B cell (primary cell): ENCODE measurements at regions not wholly inside any gene's neighbourhood (a gene's known extent, or its start where the extent isn't known, plus 50 kb on each side); places are given as distances from the start of the nearest gene placed in this dataset.

Experiments used
- ATAC-seq: fragments of 200-7000 bp; cut with Tn5 transposase; one replicate; pipeline ENCODE4 v1.10.0; 2021; ENCODE audit warnings: low read depth, mild to moderate bottlenecking, moderate number of reproducible peaks, moderate library complexity
- CTCF ChIA-PET: fragments of 350-600 bp; sonication (Branson Sonifier 250); formaldehyde crosslinking; loops from one replicate; lab custom pipeline; 2021; ENCODE audit warnings: antibody characterized with exemption, inconsistent platforms; lab: Charles Lee
- POLR2A ChIA-PET: fragments of 350-600 bp; sonication (Branson Sonifier 250); formaldehyde crosslinking; loops from one replicate; lab custom pipeline; 2021; ENCODE audit warnings: antibody characterized with exemption; lab: Charles Lee
- DNase-seq: peaks from one replicate; pipeline ENCODE4 v3.0.0; 2013
- H2AFZ ChIP-seq: 2 replicates; pipeline ENCODE4 v1.6.1; 2012; ENCODE audit warnings: mild to moderate bottlenecking, low read depth, low read length; ENCODE audit not compliant: insufficient read depth, poor library complexity, severe bottlenecking
- H3K27ac ChIP-seq, 2 donors: 1 replicate in 1 of 2; 2 replicates in 1 of 2; pipeline ENCODE4 v1.5.1; 2012 to 2013; ENCODE audit warnings: low read length in 2 of 2, mild to moderate bottlenecking in 2 of 2, moderate library complexity in 1 of 2
- H3K27me3 ChIP-seq, 4 experiments: fragments of 200-600 bp in 1 of 4; sonication (generic) in 1 of 4; replicated peaks in 1 of 4; 1 replicate in 2 of 4; 2 replicates in 2 of 4; pipeline versions ENCODE4 v1.6.1 to v1.7.0; 2013 to 2016; ENCODE audit warnings: low read length in 3 of 4, mild to moderate bottlenecking in 2 of 4, mixed read lengths in 1 of 4, moderate library complexity in 1 of 4; ENCODE audit not compliant: insufficient read depth in 4 of 4, control insufficient read depth in 3 of 4; ENCODE audit errors: control extremely low read depth in 1 of 4
- H3K36me3 ChIP-seq, 2 experiments: replicated peaks in 1 of 2; 1 replicate in 1 of 2; 2 replicates in 1 of 2; pipeline versions ENCODE4 v1.6.1 to v1.7.1; 2013; ENCODE audit warnings: low read length in 1 of 2; ENCODE audit not compliant: insufficient read depth in 2 of 2, control insufficient read depth in 1 of 2; ENCODE audit errors: control extremely low read depth in 1 of 2, extremely low read depth in 1 of 2
- H3K4me1 ChIP-seq, 2 donors: fragments of 200-600 bp in 1 of 2; sonication (generic) in 1 of 2; 1 replicate in 1 of 2; 2 replicates in 1 of 2; pipeline versions ENCODE4 v1.5.1 to v1.6.1; 2013 to 2017; ENCODE audit warnings: low read length in 2 of 2; ENCODE audit not compliant: control insufficient read depth in 2 of 2, insufficient read depth in 2 of 2
- H3K4me2 ChIP-seq: replicated peaks from 2 replicates; pipeline ENCODE3; 2012; ENCODE audit warnings: mild to moderate bottlenecking, low read depth, low read length; ENCODE audit not compliant: poor library complexity, severe bottlenecking
- H3K4me3 ChIP-seq, 5 experiments: fragments of 200-600 bp in 1 of 5; sonication (generic) in 1 of 5; 1 replicate in 3 of 5; 2 replicates in 2 of 5; pipeline versions ENCODE4 v1.5.1 to v1.7.0; 2011 to 2016; ENCODE audit warnings: low read length in 4 of 5, mild to moderate bottlenecking in 4 of 5, low read depth in 2 of 5, control low read depth in 1 of 5, moderate library complexity in 1 of 5; ENCODE audit not compliant: insufficient read depth in 1 of 5; ENCODE audit errors: control extremely low read depth in 1 of 5, extremely low read depth in 1 of 5
- H3K79me2 ChIP-seq: fragments of 200-600 bp; sonication (generic); one replicate; pipeline ENCODE4 v1.6.0; 2016; ENCODE audit warnings: low read length; ENCODE audit not compliant: control insufficient read depth, insufficient read depth
- H3K9ac ChIP-seq: fragments of 200-600 bp; sonication (generic); 2 replicates; pipeline ENCODE4 v1.6.1; 2017; ENCODE audit warnings: mild to moderate bottlenecking, low read length, moderate library complexity
- H3K9me3 ChIP-seq, 3 donors: one replicate each; pipeline versions ENCODE4 v1.6.1 to v1.7.1; 2013; ENCODE audit warnings: low read length in 2 of 3; ENCODE audit not compliant: control insufficient read depth in 2 of 3, insufficient read depth in 1 of 3; ENCODE audit errors: control extremely low read depth in 1 of 3
- H4K20me1 ChIP-seq: 2 replicates; pipeline ENCODE4 v1.6.0; 2012; ENCODE audit warnings: mild to moderate bottlenecking, low read length; ENCODE audit not compliant: insufficient read depth, control insufficient read depth, poor library complexity, severe bottlenecking
- H3K27ac Mint-ChIP-seq: one replicate; pipeline ENCODE4 v1.8.0; 2021; ENCODE audit warnings: mixed read lengths
- H3K27me3 Mint-ChIP-seq: one replicate; pipeline ENCODE4 v1.8.0; 2021; ENCODE audit warnings: mixed read lengths
- H3K4me1 Mint-ChIP-seq: one replicate; pipeline ENCODE4 v1.8.0; 2021; ENCODE audit warnings: mixed read lengths
- H3K4me3 Mint-ChIP-seq: one replicate; pipeline ENCODE4 v1.8.0; 2021; ENCODE audit warnings: mixed read lengths
- H3K9me3 Mint-ChIP-seq: one replicate; pipeline ENCODE4 v1.8.0; 2022; ENCODE audit warnings: mixed read lengths; ENCODE audit not compliant: insufficient read depth
- EZH2 ChIP-seq: IDR thresholded peaks from 2 replicates; pipeline ENCODE4 v1.6.1; 2012; ENCODE audit warnings: borderline replicate concordance, low read depth, mild to moderate bottlenecking, moderate library complexity, low read length; ENCODE audit not compliant: insufficient read depth, poor library complexity, severe bottlenecking
- WGBS: methylation state at CpG from one replicate; pipeline ENCODE4 v1.1.5; 2013; ENCODE audit warnings: missing lambda C conversion rate; ENCODE audit not compliant: insufficient coverage; 5-methylcytosine and 5-hydroxymethylcytosine counted together
- intact Hi-C: fragments of 100-400 bp; cut with micrococcal nuclease; formaldehyde crosslinking; loops from one replicate; pipeline ENCODE4 v1.10.0; 2022
- TF ChIP-seq, protein P1 (sequence below): fragments of 200-600 bp; IDR thresholded peaks from one replicate; pipeline ENCODE4 v1.8.0; 2022; ENCODE audit warnings: antibody characterized with exemption, mild to moderate bottlenecking

DNA sequence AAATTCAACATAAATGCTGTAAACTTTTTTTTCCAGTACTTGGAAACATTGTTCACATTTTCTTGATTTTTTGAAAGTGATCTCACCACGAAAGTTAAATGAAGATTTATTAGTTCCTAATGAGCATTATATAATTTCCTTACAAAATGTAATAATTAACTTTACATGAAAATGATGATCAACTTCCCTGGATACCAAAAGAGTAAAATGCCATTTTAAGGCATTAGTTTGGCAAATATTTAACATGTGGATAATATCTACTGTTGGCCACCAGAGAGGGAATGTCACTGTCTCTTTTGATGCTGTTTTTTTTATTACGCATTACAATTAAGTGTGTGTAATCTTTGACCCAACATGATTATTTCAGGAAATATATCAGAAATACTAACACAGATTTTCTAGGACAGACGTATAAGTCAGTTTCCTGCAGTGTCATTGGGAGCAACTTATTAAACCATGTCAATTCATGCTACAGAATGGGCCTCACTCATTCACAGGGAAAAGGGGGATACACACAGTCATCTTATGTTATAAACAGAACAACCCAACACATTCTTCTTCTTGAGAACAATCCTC, 903.9 kb upstream of the ADGRL2 start:
- Histone ChIP-seq H3K4me2 (no peak overlapping the region), H4K20me1 (no peaks in the 10 kb centered on the region), H3K4me1 (no peaks in the 10 kb centered on the region), H3K27me3 (no peaks in the 10 kb centered on the region), H3K9me3 (no peaks in the 10 kb centered on the region), H3K9ac (no peak overlapping the region), H3K27ac (no peak overlapping the region), H3K79me2 (no peaks in the 10 kb centered on the region), H3K4me3 (no peak overlapping the region), H2AFZ (no peak overlapping the region), H3K36me3 (no peaks in the 10 kb centered on the region)
- TF ChIP-seq, protein P1, sequence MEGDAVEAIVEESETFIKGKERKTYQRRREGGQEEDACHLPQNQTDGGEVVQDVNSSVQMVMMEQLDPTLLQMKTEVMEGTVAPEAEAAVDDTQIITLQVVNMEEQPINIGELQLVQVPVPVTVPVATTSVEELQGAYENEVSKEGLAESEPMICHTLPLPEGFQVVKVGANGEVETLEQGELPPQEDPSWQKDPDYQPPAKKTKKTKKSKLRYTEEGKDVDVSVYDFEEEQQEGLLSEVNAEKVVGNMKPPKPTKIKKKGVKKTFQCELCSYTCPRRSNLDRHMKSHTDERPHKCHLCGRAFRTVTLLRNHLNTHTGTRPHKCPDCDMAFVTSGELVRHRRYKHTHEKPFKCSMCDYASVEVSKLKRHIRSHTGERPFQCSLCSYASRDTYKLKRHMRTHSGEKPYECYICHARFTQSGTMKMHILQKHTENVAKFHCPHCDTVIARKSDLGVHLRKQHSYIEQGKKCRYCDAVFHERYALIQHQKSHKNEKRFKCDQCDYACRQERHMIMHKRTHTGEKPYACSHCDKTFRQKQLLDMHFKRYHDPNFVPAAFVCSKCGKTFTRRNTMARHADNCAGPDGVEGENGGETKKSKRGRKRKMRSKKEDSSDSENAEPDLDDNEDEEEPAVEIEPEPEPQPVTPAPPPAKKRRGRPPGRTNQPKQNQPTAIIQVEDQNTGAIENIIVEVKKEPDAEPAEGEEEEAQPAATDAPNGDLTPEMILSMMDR, result no peak
- intact Hi-C loops, result no loop called here
- WGBS, result no CpG with 5 or more reads among the region's 3 CpGs
- POLR2A ChIA-PET, result no interaction called here
- no peak overlapping the region for H3K4me3 Mint-ChIP-seq
- ATAC-seq (no peak), DNase-seq (no peak)
- no peaks in the 10 kb centered on the region for H3K9me3 Mint-ChIP-seq
- peaks cover 2% of the 10 kb centered on the region for H3K4me1 Mint-ChIP-seq
- no peak overlapping the region for H3K27ac Mint-ChIP-seq
- no peaks in the 10 kb centered on the region for H3K27me3 Mint-ChIP-seq
- CTCF ChIA-PET, result no interaction called here

DNA sequence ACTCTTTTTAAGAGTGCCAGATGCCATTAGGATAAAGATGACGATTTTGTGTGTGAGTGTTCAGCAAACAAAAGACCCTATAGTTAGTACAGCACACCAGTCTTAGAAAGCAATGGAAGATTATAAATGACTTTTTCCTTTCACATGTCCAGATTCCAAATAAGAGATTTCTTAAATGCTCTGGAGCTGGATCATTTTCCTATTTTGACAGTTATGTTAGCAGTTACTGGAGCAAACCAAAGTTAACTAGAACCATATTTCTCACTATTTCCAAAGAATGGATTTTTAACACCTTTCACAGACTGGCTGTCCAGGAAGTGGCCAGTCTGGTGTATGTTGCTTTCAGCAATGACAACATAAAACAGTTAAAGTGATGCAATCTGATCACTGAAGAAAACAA, 905.8 kb upstream of the ADGRL2 start:
- Mint-ChIP-seq H3K9me3 (no peaks in the 10 kb centered on the region), H3K27me3 (no peaks in the 10 kb centered on the region), H3K27ac (no peak overlapping the region), H3K4me1 (peaks cover 2% of the 10 kb centered on the region), H3K4me3 (no peak overlapping the region)
- WGBS, result no CpG with 5 or more reads among the region's 1 CpG
- Histone ChIP-seq H3K79me2 (no peaks in the 10 kb centered on the region), H3K27me3 (no peaks in the 10 kb centered on the region), H3K27ac (no peak overlapping the region), H2AFZ (no peak overlapping the region), H3K4me2 (no peak overlapping the region), H3K9me3 (no peaks in the 10 kb centered on the region), H3K4me1 (no peaks in the 10 kb centered on the region), H3K9ac (no peak overlapping the region), H3K4me3 (no peak overlapping the region), H3K36me3 (no peaks in the 10 kb centered on the region), H4K20me1 (no peaks in the 10 kb centered on the region)
- CTCF ChIA-PET, result no interaction called here
- DNase-seq (no peak), ATAC-seq (no peak)
- TF ChIP-seq EZH2, result no peak
- TF ChIP-seq, protein P1, result no peak
- POLR2A ChIA-PET, result no interaction called here
- intact Hi-C loops, result no loop called here
